NCI-H345 treated with DMSO at 0.1 percent for 48 hours (cell line): ENCODE measurements at regions not wholly inside any gene's neighbourhood (a gene's known extent, or its start where the extent isn't known, plus 50 kb on each side); places are given as distances from the start of the nearest gene placed in this dataset.
"Not testable (repeated sequence)": the region's sequence is repeated elsewhere in the genome, so short reads cannot be mapped to it uniquely, and the experiment has no call there.

Source experiments
- DNase-seq: peaks from one replicate; lab custom pipeline; 2025; ENCODE audit not compliant: unreplicated experiment; lab: John Stamatoyannopoulos, UW

GRCh38 chr4:54572152-54572542, 85.6 kb upstream of the KIT start:
- DNase-seq, result no peak

DNA sequence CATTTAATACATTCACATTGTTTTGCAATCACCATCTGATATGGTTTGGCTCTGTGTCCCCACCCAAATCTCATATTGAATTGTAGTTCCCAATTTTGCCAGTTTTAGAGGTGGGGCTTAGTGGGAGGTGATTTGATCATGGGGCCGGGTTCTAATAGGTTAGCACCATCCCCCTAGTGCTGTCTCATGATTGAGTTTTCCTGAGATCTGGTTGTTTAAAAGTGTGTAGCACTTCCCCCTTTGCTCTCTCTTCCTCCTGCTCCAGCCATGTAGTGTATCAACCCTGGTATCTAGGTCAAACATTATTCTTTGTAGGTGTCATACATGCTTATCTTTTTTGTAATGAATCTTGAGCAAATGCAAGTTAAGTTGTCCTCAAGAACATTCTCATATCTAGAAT, 83.3 kb upstream of the KIT start:
- DNase-seq, result no peak

- DNase-seq, result no peak
Observed at GRCh38 chr4:54575919-54576318, 81.8 kb upstream of the KIT start.

GRCh38 chr4:54581807-54582206, 76.0 kb upstream of the KIT start:
- DNase-seq, result no peak

DNA sequence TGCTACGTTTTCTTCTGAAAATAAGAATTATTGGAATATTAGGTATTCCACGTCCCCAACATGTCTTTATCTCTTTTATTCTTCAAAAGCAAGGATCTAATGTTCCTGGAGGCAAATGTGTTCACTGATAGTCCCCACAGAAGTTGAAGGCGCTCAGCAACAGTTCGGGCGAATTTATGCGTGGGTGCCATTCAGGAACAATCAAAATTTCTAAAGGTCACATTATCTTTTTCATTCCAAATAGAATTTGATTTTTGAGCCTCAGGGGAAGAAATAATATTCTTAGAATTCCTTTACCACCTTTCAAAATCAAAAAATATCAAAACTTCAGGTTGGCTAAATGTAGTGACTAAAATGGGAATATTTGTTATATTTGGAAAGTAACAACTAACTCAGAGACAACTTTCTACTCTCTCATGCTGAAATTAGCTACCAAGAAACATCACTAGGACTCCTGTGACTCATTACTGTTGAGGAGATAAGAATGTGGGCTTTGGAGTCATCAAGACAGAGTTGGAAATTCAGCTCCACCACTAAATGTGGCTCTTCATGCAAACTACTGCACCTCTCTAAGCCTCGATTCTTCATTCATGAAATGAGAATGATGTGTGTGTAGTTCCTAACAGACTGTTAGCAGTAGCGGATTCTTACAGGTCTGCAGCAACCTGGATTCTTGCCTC, 72.3 kb upstream of the KIT start:
- DNase-seq, result no peak

GRCh38 chr4:54586320-54586955, 71.3 kb upstream of the KIT start:
- DNase-seq, result no peak

- no peak for DNase-seq
Observed at GRCh38 chr4:54587107-54587891, 70.5 kb upstream of the KIT start.

- DNase-seq, result no peak
Observed at GRCh38 chr4:54588404-54588803, 69.4 kb upstream of the KIT start.

DNA sequence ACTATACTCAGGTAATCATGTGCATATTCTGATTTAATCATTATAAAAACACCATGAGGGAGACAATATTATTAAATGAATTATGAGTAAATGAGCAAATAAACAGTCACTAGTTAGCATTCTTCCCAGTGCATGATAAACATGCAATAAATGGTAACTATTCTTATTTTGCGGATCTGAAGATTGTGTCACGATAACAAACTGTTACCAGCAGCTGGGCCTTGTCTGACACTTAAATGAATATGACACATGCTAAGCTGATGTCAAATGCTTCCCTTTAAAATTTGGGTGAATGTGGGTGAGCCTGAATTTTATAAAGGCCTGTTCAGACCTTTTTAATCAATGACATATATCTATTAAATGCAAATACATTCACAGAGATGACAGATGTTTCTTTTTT, 68.2 kb upstream of the KIT start:
- DNase-seq, result no peak

DNA sequence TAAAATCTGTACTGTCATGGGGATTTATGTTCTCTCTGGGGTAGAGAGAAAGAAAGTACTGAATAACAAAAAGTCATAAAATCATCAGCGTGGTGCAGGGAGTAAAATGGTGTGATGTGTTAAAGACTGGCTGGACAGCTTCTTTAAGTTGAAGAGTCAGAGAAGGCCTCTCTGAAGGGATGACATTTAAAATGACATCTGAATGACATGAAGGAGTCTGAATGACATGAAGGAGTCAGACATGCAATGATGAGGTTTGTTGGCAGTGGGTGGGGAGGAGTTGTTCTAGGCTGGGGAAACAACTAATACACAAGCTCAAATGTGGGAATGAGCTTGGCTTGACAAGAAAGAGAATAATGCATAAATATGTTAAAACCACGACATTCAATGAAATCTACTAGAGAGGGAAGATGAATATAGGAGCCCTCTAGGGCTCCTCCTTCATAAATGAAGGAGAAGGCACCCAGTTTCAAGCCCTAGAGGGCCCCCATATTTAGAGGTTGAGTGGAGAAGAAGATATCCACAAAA, 63.9 kb upstream of the KIT start:
- no peak for DNase-seq

DNA sequence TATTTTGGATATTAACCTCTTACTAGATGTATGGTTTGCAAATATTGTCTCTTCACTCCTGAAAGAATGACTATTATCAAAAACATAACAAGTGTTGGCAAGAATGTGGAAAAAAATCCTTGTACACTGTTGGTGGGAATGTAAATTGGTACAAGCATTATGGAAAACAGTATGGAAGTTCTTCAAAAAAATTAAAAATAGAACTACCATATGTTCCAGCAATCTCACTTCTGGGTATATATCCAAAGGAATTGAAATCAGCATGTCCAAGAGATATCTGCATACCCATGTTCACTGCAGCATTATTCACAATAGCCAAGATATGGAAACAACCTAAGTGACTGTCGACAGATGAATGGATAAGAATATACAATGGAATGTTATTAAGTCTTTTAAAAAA, 61.6 kb upstream of the KIT start:
- DNase-seq, result no peak

DNA sequence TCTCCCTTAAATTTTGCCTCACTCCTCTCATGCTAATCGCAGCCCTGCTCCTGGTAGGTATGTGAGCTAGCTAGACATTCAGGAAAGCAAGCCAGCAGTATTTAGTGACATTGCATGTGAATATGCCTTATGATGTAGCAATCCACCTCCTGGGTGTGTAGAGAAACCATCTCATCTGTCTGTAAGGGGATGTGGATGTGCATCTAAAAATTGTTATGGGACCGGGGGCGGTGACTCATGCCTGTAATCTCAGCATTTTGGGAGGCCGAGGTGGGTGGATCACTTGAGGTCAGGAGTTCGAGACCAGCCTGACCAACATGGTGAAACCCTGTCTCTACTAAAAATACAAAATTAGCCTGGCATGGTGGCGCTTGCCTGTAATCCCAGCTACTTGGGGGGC, 60.1 kb upstream of the KIT start:
- DNase-seq, result not testable (repeated sequence)

GRCh38 chr4:54602175-54602574, 55.6 kb upstream of the KIT start:
- not testable (repeated sequence) for DNase-seq

DNA sequence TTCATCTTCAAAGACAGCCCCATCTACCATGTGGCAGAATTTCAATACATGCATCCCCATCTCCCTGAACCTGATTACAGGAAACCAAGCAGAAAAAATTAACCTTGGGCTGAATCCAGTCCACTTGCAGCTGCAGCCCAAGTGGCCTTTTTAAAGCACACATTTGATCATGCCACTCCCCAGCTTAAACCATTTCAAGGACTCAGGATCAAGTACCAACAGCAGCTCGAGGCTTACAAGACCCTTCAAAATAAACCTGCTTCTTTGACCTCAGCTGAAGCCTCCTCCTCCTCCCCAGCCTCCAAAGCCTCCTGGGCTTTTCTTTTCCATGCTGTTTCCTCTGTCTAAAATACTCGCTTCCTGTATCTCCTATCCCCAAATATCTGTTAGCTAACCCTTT, 50.7 kb upstream of the KIT start:
- DNase-seq, result no peak

- no peak for DNase-seq
Observed at GRCh38 chr4:54607521-54607920, 50.2 kb upstream of the KIT start.
